ENCODE measurements at regions not wholly inside any gene's neighbourhood (a gene's known extent, or its start where the extent isn't known, plus 50 kb on each side); places are given as distances from the start of the nearest gene placed in this dataset.
"Not testable (repeated sequence)": the region's sequence is repeated elsewhere in the genome, so short reads cannot be mapped to it uniquely, and the experiment has no call there.

GRCh38 chr22:48937032-48937639 lies 890.5 kb downstream of the BRD1 start:
- DNase-seq: peak; percentile 40

DNA sequence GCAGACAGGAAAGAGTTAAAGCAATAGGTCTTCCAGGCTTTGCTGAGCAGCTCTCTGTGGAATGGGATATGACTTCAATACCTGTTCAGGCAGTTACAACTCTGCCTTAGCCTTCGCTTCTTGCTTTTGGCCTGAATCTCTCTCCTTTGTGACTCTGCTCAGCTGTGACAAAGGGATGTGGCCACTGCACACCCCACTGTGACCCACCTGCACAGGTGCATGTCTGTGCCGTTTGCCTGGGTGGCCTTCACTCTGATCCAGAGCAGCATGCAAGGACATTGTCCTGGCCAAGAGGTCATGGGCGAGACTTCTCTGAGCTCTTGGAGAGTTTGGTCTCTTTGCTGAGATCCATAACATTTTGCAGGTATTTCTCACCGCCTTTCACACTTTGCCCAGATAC lies 891.3 kb downstream of the BRD1 start:
- DNase-seq: no peak

- DNase-seq: no peak
These were observed 893.2 kb downstream of the BRD1 start for GRCh38 chr22:48934446-48934845.

DNA sequence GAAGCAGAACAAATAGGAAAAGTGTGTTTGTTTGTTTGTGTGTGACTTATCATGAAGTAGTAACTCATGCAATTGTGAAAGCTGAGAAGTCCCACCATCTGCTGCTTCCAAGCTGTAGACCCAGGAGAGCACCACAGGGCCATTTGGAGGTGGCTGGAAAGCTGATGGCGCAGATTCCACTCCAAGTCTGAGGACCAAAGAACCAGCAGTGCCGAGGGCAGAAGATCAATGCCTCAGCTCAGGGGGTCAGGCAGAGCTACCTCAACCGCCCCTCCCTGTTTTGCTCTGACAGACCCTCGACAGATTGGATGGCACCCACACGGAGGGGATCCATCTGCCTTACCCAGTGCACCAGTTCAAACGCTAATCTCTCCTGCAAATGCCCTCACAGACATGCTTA lies 896.2 kb downstream of the BRD1 start:
- DNase-seq: no peak

- DNase-seq: peak; percentile 49
These were observed 898.3 kb downstream of the BRD1 start for GRCh38 chr22:48929276-48929790.

DNA sequence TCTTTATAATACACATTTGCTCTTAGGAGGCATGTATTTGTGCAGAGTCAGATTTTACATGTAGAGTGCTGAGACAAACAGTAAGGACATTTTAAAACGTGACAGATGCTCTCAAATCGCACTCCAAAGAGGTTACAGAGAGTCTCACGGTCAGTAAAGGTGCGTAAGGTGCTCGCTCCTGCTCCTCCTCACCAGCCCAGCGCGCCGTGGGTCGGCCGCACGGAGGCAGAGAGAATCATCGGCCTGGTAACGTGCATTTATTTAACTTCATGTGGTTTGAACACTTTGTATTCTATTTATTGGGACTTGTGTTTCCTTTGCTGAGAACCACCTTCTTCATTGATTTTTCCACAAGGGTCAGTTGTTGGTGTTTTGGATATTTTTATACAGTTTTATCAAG lies 900.1 kb downstream of the BRD1 start:
- DNase-seq: peak; percentile 24

DNA sequence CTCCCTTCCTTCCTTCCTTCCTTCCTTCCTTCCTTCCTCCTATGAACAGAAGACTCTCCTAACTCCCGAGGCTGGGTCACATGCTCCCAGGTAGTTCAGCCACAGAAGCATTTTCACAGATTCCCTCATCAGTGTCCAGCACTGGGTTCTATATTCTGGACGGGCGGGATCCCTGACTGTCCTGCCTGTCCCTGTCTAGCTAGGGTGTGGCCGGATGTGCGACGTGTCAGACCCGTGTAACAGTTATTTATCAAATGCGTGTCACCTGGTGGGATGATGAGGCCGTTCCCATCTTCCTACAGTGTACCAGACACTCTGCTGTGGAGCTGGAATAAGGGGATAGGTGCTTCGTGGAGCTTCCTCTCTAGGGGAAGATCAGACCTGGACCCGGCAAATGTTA lies 901.0 kb downstream of the BRD1 start:
- DNase-seq: peak; percentile 41

DNA sequence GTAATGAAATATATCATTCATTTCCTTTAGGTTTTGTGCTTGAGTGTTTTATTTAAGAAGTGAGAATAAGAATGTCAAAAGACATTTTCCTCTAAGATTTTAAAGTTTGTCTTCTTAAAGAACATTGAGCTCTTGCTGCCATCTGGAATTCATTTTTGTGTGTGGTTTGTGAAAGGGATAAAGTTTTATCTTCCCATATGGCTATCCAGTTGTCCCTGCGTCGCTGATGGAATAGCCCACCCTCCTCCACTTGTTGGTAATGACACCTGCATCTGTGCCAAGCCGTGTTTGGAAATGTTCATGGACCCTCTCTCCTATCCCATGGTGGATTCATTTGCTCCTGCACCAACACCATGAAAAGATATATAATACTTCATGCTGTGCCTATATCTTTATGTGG lies 901.5 kb downstream of the BRD1 start:
- DNase-seq: no peak

DNA sequence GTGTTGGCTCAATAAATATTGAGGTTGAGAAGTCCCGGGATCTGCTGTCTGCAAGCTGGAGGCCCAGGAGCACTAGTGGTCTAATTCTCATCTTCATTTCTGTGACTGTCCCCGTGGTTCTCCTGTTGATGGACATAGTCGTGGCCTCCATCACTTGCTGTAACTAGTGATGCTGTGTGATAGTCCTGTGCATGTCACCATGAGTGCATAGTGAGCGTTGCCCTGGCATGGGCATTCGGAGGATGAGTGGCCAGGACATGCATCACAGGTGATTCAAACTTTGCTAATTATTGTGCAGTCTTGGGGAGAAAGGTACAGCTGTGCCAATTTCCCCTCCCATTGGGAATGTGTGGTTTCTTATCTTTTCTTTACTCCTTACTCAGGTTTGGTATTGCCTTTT lies 902.2 kb downstream of the BRD1 start:
- DNase-seq: no peak

DNA sequence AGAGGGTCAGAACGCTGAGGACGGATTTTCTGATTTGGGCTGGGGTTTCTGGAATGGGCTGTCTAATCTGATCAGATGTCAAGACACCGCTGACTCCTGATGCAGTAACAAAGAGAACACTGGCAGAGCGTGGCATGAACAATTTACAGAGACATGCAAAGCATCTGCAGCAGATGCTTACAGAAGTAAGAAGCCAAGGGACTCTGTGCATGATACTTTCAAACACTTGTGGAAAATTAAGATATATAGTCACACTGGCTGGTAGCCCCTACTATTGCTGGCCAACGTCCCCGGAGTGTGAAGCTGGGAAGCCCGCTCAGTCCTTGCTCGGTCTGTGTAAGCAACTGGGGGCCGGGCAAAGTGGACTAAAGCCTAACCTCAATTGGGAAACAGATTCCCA lies 903.7 kb downstream of the BRD1 start:
- no peak for DNase-seq

DNA sequence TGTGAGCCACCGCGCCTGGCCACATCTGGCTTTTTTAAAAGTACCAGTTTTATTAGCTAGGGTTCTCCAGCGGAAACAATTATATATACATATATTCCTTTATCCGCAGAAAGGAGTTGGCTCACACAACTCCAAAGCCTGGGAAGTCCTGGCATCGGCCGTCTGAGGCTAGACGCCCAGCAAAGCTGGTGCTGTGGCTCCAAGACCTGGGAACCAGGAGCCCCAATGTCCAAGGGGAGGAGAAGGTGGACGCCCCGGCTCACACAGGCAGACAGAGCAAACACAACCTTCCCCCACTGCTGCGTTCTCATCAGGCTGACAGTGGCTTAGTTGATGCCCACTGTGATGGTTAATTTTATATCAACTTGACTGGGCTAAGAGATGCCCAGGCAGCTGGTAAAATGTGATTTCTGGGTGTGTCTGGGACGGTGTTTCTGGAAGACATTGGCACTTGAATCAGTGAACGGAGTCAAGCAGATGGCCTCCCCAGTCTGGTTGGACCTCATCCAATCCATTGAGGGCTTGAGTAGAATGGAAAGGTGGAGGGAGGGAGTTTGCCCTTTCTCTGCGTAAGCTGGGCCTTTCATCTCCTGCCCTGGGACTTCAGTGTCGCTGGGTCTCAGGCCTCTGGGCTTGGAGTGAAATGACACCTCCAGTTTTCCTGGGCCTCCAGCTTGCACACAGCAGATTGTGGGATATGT lies 904.4 kb downstream of the BRD1 start:
- DNase-seq: peak; percentile 7

GRCh38 chr22:48921411-48921903 lies 906.2 kb downstream of the BRD1 start:
- no peak for DNase-seq

DNA sequence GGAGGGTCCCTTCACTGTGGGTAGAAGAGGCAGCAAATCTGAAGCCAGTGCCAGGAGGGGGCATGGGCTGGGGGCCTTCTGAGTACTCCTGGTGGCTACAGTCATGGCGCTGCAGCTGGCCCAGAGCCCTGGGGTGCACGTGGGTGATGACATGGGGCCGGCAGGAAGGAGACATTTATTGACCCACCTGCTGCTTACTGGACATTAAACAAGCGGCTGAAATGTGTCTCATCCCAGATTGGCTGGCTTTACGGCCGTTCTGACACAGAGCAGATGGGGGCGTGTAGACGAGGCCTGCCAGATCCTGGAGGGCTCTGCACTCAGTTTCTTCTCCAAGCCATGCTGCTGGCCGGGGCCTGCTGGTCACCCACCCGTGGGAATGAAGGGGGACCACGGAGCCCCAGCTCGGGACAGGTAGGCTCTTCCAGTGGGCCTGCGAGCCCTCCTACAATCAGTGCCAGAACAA lies 906.9 kb downstream of the BRD1 start:
- peak; percentile 6 for DNase-seq

- no peak for DNase-seq
These were observed 907.7 kb downstream of the BRD1 start for GRCh38 chr22:48919851-48920589.

- peak; percentile 44 for DNase-seq
These were observed 908.5 kb downstream of the BRD1 start for GRCh38 chr22:48919187-48919590.

- peak; percentile 74 for DNase-seq
These were observed 909.0 kb downstream of the BRD1 start for GRCh38 chr22:48918585-48919186.

- not testable (repeated sequence) for DNase-seq
These were observed 915.2 kb downstream of the BRD1 start for GRCh38 chr22:48912356-48913066.

- not testable (repeated sequence) for DNase-seq
These were observed 916.0 kb downstream of the BRD1 start for GRCh38 chr22:48911647-48912046.

- not testable (repeated sequence) for DNase-seq
These were observed 916.6 kb downstream of the BRD1 start for GRCh38 chr22:48911067-48911466.

- DNase-seq: no peak
These were observed 919.1 kb downstream of the BRD1 start for GRCh38 chr22:48908547-48908946.

DNA sequence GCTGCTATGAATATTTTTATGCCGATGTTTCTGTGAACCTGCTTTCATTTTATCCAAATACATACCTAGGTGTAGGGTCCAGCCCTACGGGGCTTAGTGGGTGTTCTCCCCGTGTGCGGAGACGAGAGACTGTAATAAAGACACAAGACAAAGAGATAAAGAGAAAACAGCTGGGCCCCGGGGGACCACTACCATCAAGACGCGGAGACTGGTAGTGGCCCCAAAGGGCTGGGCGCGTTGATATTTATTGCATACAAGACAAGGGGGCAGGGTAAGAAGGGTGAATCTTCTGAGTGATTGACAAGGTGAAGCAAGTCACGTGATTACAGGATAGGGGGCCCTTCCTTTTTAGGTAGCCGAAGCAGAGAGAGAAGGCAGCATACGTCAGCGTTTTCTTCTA lies 920.1 kb downstream of the BRD1 start:
- DNase-seq: no peak

GRCh38 chr22:48906216-48906835 lies 921.3 kb downstream of the BRD1 start:
- DNase-seq: no peak
